Right renal cortex interstitium (tissue), 3 donors: ENCODE measurements at regions not wholly inside any gene's neighbourhood (a gene's known extent, or its start where the extent isn't known, plus 50 kb on each side); places are given as distances from the start of the nearest gene placed in this dataset.
A peak's percentile ranks its signal among the peaks of the same experiment; 100 is the strongest.
"Not testable (repeated sequence)": the region's sequence is repeated elsewhere in the genome, so short reads cannot be mapped to it uniquely, and the experiment has no call there.

Source experiments
- DNase-seq, 3 donors: peaks; one replicate each; pipeline ENCODE4 v3.0.0-alpha.2; 2013; ENCODE audit warnings: low read depth in 3 of 3, low spot score in 2 of 3

GRCh38 chr17:12195418-12195817 lies 174.7 kb downstream of the MAP2K4 start:
- no peak for DNase-seq

- no peak for DNase-seq
Observed at GRCh38 chr17:12201294-12201880, 180.7 kb downstream of the MAP2K4 start.

- no peak for DNase-seq
Observed at GRCh38 chr17:12209632-12210191, 189.0 kb downstream of the MAP2K4 start.

DNA sequence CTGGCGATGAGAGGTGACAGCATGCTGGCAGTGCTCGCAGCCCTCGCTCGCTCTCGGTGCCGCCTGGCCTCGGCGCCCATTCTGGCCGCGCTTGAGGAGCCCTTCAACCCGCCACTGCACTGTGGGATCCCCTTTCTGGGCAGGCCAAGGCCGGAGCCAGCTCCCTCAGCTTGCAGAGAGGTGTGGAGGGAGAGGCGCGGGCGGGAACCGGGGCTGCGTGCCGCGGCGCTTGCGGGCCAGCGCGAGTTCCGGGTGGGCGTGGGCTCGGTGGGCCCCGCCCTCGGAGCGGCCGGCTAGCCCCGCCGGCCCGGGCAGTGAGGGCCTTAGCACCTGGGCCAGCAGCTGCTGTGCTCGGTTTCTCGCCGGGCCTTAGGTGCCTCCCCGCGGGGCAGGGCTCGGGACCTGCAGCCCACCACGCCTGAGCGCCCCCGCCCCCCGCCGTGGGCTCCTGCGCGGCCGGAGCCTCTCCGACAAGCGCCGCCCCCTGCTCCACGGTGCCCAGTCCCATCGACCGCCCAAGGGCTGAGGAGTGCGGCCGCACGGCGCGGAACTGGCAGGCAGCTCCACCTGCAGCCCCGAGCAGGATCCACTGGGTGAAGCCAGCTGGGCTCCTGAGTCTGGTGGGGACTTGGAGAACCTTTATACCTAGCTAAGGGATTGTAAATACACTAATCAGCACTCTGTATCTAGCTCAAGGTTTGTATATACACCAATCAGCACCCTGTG lies 200.2 kb downstream of the MAP2K4 start:
- not testable (repeated sequence) for DNase-seq

DNA sequence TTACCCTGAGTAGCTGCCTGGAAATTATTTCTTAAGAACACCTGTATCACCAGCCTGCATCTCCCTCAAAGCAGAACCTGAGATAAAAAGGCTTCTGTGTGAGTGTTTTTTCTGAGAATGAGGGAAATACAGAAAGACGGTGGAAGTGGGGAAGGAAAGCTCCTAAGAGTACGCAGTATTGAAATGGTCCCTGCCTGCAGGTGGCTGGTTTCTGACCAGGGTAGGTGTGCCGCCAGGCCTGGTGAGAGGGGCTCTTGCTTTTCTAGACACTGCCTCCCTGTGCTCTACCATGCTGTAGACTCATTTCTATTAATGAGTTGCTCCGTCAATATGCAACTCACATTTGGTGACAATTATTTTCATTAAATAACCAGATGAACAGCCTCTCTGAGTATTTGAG lies 201.7 kb downstream of the MAP2K4 start:
- no peak for DNase-seq

GRCh38 chr17:12227547-12227946 lies 206.9 kb downstream of the MAP2K4 start:
- DNase-seq, result no peak

DNA sequence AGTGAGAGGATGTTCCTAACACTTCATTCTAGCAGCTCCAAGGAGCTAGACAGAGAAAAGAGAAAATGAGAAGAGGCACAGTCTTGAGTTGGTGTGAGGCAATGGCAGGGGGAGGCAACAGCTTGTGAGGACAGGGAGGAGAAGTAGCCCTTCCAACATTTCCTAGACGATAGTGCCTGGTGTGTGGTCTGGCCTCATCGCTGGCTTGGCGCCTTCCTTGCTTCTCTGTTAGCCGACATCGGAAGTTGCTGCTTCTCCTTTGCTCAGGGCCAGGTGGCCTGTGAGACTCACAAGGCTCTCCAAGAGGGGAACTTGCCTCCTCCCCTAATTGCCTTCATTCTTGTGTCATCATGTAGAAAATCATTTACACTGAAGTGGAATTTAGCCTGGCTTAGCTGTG lies 208.7 kb downstream of the MAP2K4 start:
- DNase-seq, result no peak

DNA sequence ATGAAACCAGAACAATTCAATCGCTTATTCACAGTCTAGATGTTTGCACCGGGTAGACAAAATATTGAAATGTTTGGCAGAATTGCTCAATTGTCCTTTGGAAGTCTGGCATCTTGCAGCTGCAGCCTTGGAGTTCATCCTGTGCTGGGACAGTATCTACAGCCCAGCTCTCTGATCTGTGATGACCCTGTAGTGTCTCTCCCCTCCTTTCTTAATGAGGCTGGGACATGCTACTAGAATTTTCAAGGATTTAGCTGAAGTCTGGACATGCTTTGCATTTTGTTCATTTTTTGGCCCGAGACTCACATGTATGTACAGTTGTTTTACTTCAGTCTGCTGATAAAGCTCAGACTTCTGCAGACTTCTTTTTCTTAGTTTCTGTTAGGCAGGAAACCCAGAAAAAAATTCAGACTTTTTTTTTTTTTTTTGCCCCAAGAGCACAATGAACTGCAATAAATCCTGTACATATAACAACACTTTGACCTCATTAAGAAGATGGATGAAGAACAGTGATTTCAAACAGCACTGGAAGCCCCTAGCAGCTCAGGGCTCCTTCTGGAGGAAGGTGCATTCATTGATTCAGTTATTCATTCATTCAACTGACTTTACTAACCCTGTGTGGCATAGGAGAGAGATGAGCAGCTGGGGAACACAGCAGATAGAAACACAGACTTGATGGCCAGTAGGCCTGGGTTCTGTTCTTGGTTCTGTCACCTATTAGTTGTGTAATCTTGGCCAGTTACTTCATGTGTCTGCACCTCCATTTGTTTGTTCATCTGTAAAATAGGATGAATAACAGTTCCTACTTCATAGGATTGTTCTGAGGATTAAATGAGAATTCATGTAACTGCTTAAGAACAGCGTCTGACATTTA lies 210.0 kb downstream of the MAP2K4 start:
- DNase-seq, result peak; percentile 36 to 47 (median 37)

GRCh38 chr17:12231355-12231682 lies 210.6 kb downstream of the MAP2K4 start:
- no peak for DNase-seq

DNA sequence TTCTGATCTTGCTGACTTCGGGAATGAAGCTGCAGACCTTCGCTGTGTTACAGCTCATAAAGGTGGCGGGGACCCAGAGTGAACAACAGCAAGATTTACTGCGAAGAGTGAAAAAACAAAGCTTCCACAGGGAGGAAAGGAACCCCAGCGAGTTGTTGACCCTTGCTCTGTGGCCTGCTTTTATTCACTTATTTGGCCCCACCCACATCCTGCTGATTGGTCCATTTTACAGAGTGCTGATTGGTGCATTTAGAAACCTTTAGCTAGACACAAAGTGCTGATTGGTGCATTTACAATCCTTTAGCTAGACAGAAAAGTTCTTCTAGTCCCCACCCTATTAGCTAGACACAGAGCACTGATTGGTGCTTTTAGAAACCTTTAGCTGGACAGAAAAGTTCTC lies 218.3 kb downstream of the MAP2K4 start:
- not testable (repeated sequence) for DNase-seq

GRCh38 chr17:12242345-12242954 lies 221.8 kb downstream of the MAP2K4 start:
- DNase-seq, result no peak

DNA sequence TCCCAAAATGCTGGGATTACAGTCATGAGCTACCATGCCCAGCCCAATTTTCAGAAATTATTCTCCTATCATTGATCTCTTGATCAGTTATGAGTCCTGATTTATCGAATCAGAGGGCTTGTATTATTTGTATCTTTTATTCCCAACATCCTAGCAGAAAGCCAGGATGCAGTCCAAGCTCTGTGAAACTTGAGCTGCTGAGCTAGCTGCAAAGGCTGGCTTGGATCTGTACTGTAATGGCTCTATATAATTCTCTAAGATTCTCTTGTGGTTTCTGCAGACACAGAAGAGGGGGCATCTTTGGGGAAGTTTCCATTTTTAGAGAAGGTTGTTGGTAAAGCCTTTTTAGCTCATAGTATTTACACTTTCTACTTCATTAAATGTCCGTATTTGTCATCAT lies 227.1 kb downstream of the MAP2K4 start:
- DNase-seq, result no peak

GRCh38 chr17:12250973-12251372 lies 230.3 kb downstream of the MAP2K4 start:
- no peak for DNase-seq

GRCh38 chr17:12252462-12252861 lies 231.8 kb downstream of the MAP2K4 start:
- no peak for DNase-seq

- no peak for DNase-seq
Observed at GRCh38 chr17:12254460-12254859, 233.8 kb downstream of the MAP2K4 start.

DNA sequence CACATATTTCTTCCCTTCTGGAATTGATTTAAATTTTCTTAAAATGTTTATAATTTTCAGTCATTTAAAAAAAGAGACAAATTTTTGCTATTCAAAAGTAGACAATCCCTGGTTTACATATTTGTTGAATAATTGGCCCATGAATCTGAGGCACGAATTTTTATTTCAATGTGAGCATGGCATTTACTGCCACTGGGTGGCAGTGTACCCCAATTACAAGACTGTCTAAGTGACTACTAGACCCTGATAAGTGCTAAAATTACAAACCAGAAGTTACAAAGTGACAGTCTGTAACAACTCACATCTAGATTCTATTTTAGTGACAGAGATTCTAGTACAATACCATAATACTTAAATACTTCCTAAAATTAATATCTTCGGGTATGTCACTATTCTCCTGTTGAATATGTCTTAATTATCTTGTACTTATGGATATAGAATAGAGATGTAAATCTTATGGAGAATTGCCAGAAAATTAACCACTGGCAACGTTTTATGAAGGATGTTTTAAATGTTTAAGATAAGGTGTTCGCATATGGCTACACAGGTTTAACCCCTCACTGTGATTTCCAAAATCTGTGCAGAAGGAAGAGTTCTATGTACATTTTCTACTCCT lies 235.8 kb downstream of the MAP2K4 start:
- DNase-seq, result peak; percentile 12 to 58 (median 38)

DNA sequence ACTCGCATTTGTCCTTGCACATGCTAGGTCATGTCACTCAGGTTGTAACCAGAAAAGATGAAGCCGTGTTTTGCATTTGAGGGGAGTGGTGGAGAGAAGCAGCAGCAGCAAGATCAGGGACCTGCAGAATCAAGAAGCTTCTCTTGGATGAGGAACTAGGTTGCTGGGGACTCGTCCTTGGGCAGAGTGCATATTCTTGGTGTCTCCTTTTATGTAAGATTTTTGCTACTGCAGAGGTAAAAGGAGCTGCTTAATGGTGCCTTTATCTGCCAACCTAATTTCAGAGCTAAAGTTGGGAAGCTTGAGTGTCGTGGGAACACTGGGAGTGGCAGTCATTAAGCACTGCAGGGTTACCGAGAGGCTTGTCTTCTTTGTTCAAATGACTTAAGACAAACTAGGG lies 236.5 kb downstream of the MAP2K4 start:
- no peak for DNase-seq

- DNase-seq, result no peak
Observed at GRCh38 chr17:12261354-12261753, 240.7 kb downstream of the MAP2K4 start.

DNA sequence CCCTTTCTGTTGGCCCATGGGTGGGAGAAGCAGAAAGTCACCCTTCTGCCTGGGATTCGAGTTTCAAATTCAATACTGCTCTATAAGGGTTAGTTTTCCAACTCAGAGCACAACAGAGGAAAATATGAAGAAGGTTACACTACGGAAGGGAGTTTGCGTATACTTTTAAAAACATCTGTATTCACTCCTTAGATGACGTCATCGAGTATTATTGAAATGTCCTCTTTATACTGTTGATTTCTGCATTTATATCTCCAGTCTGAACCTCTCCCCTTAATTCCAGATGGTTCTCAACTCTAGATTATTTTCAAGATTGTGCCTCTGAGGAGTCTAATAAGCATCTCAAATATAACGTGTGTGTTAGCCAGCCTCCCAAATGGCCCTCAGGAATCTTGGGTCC lies 249.1 kb downstream of the MAP2K4 start:
- DNase-seq, result no peak

DNA sequence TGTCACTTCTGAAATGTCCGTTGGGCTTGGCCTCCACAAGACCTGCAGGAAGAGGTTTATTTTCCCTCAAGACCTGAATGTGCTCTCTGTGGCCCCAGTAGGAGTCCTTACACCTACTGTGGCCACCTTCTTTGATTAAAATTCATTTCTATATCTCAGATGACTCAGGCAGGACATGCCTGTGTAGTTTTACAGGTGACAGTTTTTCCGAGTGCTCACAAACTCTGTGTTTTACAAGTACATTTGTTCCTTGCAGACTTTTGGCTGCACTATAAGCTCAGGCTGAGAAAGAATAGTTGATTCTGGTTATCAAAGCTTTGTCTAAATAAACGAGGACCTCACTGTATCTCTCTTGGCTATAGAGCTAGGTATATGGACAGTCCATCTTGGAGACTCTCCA lies 257.1 kb downstream of the MAP2K4 start:
- DNase-seq, result no peak

DNA sequence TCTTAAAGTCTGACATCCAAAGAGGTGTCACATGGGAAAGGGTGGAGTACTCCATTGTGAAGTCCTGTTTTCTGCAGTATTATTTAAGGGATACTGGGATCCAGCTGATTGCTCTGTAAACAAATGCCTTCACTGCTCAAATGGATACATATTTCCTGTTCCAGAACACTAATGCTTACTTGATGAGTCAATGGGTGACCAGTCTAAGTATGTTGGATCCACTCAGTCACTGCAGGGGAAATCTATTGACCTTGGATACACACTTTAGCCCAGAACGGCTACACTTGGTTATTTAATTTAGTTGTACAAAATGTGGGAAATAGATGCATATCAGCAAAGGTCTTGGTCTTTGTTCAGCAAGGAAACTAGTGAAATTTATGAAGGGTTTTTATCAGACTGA lies 261.4 kb downstream of the MAP2K4 start:
- DNase-seq, result no peak
